Fibroblast of skin of left biceps (primary cell): ENCODE measurements at regions not wholly inside any gene's neighbourhood (a gene's known extent, or its start where the extent isn't known, plus 50 kb on each side); places are given as distances from the start of the nearest gene placed in this dataset.

Experiments used
- DNase-seq, 2 experiments: peaks; one replicate each; pipeline ENCODE4 v3.0.0-alpha.2; 2013; ENCODE audit warnings: low read depth in 2 of 2

DNA sequence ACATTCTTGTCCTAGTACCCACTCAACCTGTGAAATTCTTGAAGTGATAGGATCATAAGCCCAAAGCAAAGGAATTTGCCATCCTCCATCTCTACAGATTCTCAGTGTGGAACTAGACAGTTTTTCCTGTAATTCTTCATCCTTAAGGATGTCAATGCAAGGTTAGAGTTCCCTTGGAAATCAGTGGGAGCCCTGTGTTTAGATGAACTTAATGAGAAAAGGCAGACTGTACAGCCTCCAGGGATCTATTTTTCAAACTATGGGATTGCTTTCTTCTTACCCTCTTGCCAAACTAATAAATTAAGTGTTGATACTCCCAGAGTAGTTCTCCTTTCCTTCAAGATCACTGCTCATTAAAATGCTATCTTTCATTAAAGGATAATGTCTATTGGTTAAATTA lies 78.1 kb upstream of the OLFM3 start:
- no peak for DNase-seq

DNA sequence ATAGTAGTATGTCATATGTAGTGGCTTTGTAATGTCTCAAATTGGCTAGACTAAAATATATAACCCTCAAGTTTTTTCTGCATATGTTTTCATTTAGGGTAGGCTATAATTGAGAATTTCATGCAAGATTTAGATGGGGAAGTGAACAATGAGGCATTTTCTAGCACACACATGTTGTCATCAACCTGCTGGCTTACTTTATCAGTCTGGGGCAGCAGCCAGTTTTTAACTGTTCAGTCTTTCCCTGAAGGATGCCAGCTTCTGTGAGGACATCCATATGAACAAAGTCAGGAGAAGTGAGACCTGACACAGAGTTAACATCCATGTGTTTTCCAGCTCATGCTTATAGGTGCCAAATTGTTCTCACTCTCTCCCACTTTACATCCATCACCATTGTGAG lies 74.7 kb upstream of the OLFM3 start:
- no peak for DNase-seq

DNA sequence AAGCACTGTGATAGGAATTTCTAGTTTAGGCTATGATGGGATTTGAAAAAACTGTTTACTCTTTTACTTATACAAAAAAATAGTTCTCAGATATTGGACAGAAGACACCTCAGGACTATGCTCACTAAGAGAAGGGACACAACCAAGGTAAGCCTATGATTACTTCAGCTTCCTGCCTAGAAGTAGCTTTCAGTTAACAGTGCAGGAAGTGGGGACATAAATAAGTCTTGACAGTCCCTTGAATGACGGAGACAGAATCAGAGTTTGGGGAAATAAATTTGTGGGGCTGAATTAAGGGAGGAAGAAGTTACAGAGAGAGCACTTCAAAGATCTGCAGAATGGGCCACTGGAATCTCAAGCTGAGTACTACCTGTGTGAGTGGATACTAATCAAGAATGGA lies 53.8 kb upstream of the OLFM3 start:
- DNase-seq = no peak

DNA sequence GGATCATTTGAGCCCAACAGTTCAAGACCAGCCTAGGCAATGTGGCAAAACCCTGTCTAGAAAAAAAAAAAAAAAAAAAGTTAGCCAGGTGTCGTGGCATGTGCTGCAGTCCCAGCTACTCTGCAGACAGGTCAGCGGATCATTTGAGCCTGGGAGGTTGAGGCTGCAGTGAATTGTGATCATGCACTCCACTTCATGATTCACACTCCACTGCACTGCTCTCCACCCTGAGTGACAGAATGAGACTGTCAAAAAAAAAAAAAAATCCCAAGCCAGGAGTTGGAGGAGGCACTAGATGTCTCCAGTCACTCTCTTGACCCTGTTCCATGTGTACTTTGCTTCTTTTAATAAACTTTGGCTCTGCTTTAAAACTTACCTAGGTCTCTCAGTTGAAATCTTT lies 51.0 kb upstream of the OLFM3 start:
- DNase-seq = no peak
